HepG2 (cell line): ENCODE measurements at regions not wholly inside any gene's neighbourhood (a gene's known extent, or its start where the extent isn't known, plus 50 kb on each side); places are given as distances from the start of the nearest gene placed in this dataset.

Experiments
- ATAC-seq: fragments of 200-7000 bp; cut with Tn5 transposase; 3 replicates; pipeline ENCODE4 v1.9.1; 2020; ENCODE audit warnings: mild to moderate bottlenecking, moderate library complexity
- BruUV-seq: library from RNA; stranded (reverse); fragments of 400-500 nt; replicated peaks from 2 replicates; lab custom pipeline; 2021; lab: Mats Ljungman, UMichigan
- CTCF ChIA-PET: fragments of 300-600 bp; formaldehyde crosslinking; extraction: SDS; loops from one replicate; lab custom pipeline; 2021; ENCODE audit warnings: low total read pairs, inconsistent platforms, low intra/inter-chr PET ratio; lab: Yijun Ruan, JAX
- POLR2A ChIA-PET: fragments of 350-600 bp; sonication (Branson Sonifier 250); formaldehyde crosslinking; loops from one replicate; lab custom pipeline; 2020; ENCODE audit warnings: antibody characterized with exemption, inconsistent platforms; lab: Yijun Ruan, JAX
- DNase-seq: peaks from one replicate; pipeline ENCODE4 v3.0.0-alpha.2; 2015; ENCODE audit warnings: low spot score
- FAIRE-seq: peaks from 3 replicates; lab custom pipeline; 2011; peaks lifted over from hg19 to GRCh38; lab: Jason Lieb, UNC
- H2AFZ ChIP-seq: one replicate; pipeline ENCODE4 v1.6.1; 2011; ENCODE audit warnings: low read length, inconsistent platforms
- H3K27ac ChIP-seq: fragments of 300-600 bp; 3 replicates; pipeline ENCODE4 v1.8.0; 2011; ENCODE audit warnings: mixed run types, mild to moderate bottlenecking, mixed read lengths, low read length, inconsistent platforms; ENCODE audit not compliant: insufficient read depth; ENCODE audit errors: extremely low read length
- H3K27me3 ChIP-seq, 2 experiments: fragments of 200-600 bp in 1 of 2; 2 replicates in 1 of 2; 3 replicates in 1 of 2; pipeline versions ENCODE4 v1.6.0 to v1.8.0; 2011; ENCODE audit warnings: low read length in 2 of 2, mild to moderate bottlenecking in 2 of 2, moderate library complexity in 2 of 2, inconsistent platforms in 1 of 2; ENCODE audit not compliant: insufficient read depth in 2 of 2, control insufficient read depth in 1 of 2
- H3K36me3 ChIP-seq, 2 experiments: fragments of 200-600 bp in 1 of 2; replicated peaks in 1 of 2; 2 replicates in 1 of 2; 3 replicates in 1 of 2; pipeline versions ENCODE4 v1.5.1 to v1.8.0; 2011; ENCODE audit warnings: low read length in 2 of 2, inconsistent platforms in 1 of 2; ENCODE audit not compliant: insufficient read depth in 2 of 2, control insufficient read depth in 1 of 2
- H3K4me1 ChIP-seq: 2 replicates; pipeline ENCODE4 v1.5.1; 2012; ENCODE audit warnings: low read length, inconsistent platforms; ENCODE audit not compliant: insufficient read depth
- H3K4me2 ChIP-seq: 2 replicates; pipeline ENCODE4 v1.6.0; 2011; ENCODE audit warnings: low read depth, low read length, inconsistent platforms
- H3K4me3 ChIP-seq, 3 experiments: fragments of 200-600 bp in 1 of 3; sonication (generic), shearing (Covaris generic) in 1 of 3; replicated peaks in 1 of 3; 2 replicates each; pipeline ENCODE4 v1.5.1; 2011 to 2016; ENCODE audit warnings: low read length in 3 of 3, inconsistent platforms in 2 of 3, low read depth in 2 of 3, mild to moderate bottlenecking in 2 of 3, control low read depth in 1 of 3, mixed read lengths in 1 of 3; ENCODE audit not compliant: insufficient read depth in 1 of 3
- H3K79me2 ChIP-seq: one replicate; pipeline ENCODE4 v1.6.1; 2011; ENCODE audit warnings: low read length, inconsistent platforms; ENCODE audit not compliant: insufficient read depth
- H3K9ac ChIP-seq: 2 replicates; pipeline ENCODE4 v1.6.0; 2011; ENCODE audit warnings: mild to moderate bottlenecking, low read depth, low read length, inconsistent platforms; ENCODE audit not compliant: insufficient read depth
- H3K9me3 ChIP-seq: 2 replicates; pipeline ENCODE4 v1.5.1; 2012; ENCODE audit warnings: mild to moderate bottlenecking, low read length
- H4K20me1 ChIP-seq: 2 replicates; pipeline ENCODE4 v1.6.0; 2011; ENCODE audit warnings: inconsistent platforms, mild to moderate bottlenecking, low read length, moderate library complexity; ENCODE audit not compliant: insufficient read depth
- HMGA1 ChIP-seq: sonication (generic); formaldehyde crosslinking; conservative IDR thresholded peaks from 2 replicates; pipeline ENCODE4 v1.4.0; 2020; ENCODE audit warnings: missing genetic modification reagents
- RELA ChIP-seq: sonication (generic); formaldehyde crosslinking; IDR thresholded peaks from 2 replicates; pipeline ENCODE4 v1.4.0; 2020; ENCODE audit warnings: missing genetic modification reagents
- RXRB ChIP-seq: IDR thresholded peaks from 2 replicates; pipeline ENCODE4 v1.6.1; 2016; ENCODE audit warnings: borderline replicate concordance, missing genetic modification reagents, missing compliant biosample characterization
- SETDB1 ChIP-seq: sonication (generic); formaldehyde crosslinking; IDR thresholded peaks from 2 replicates; pipeline ENCODE4 v1.5.1; 2020; ENCODE audit warnings: missing genetic modification reagents, mild to moderate bottlenecking, borderline replicate concordance
- YEATS2 ChIP-seq: sonication (generic); formaldehyde crosslinking; IDR thresholded peaks from 2 replicates; pipeline ENCODE4 v1.4.0; 2020; ENCODE audit warnings: missing genetic modification reagents, borderline replicate concordance
- ZBTB37 ChIP-seq: sonication (generic); formaldehyde crosslinking; IDR thresholded peaks from 2 replicates; pipeline ENCODE4 v1.4.0; 2020; ENCODE audit warnings: mild to moderate bottlenecking, missing genetic modification reagents
- ZNF205 ChIP-seq: IDR thresholded peaks from 2 replicates; pipeline ENCODE4 v1.6.1; 2018; ENCODE audit warnings: missing biosample characterization, missing genetic modification reagents
- ZNF232 ChIP-seq: sonication (generic); formaldehyde crosslinking; IDR thresholded peaks from 2 replicates; pipeline ENCODE4 v1.4.0; 2020; ENCODE audit warnings: missing genetic modification reagents, borderline replicate concordance
- ZNF234 ChIP-seq: sonication (generic); formaldehyde crosslinking; conservative IDR thresholded peaks from 2 replicates; pipeline ENCODE4 v1.5.1; 2020; ENCODE audit warnings: mild to moderate bottlenecking, missing genetic modification reagents
- ZNF33A ChIP-seq: sonication (generic); formaldehyde crosslinking; IDR thresholded peaks from 2 replicates; pipeline ENCODE4 v1.5.1; 2020; ENCODE audit warnings: missing genetic modification reagents, mild to moderate bottlenecking, moderate library complexity, borderline replicate concordance
- ZSCAN25 ChIP-seq: sonication (generic); formaldehyde crosslinking; IDR thresholded peaks from 2 replicates; pipeline ENCODE4 v1.8.0; 2022; ENCODE audit warnings: mild to moderate bottlenecking, missing genetic modification reagents
- WGBS: methylation state at CpG from one replicate; pipeline ENCODE4 v1.1.6; 2017; ENCODE audit warnings: low lambda C conversion rate; 5-methylcytosine and 5-hydroxymethylcytosine counted together
- in situ Hi-C: cut with HindIII; loops from 2 replicates; pipeline ENCODE4 v1.10.0; 2017; ENCODE audit warnings: low pct_unique_long_range_greater_than_20kb; ENCODE audit not compliant: extremely low pct_ligation_motif_present
- intact Hi-C: fragments of 100-400 bp; cut with micrococcal nuclease; formaldehyde crosslinking; loops from one replicate; pipeline ENCODE4 v1.10.0; 2022; ENCODE audit not compliant: unreplicated experiment
- TF ChIP-seq, protein P1 (sequence below): sonication (generic); formaldehyde crosslinking; IDR thresholded peaks from 2 replicates; pipeline ENCODE4 v1.5.1; 2020; ENCODE audit warnings: mild to moderate bottlenecking, moderate library complexity, missing genetic modification reagents
- TF ChIP-seq, protein P2 (sequence below): sonication (generic); formaldehyde crosslinking; IDR thresholded peaks from 2 replicates; pipeline ENCODE4 v1.4.0; 2020; ENCODE audit warnings: missing genetic modification reagents, borderline replicate concordance
- TF ChIP-seq, protein P3 (sequence below): sonication (generic); formaldehyde crosslinking; IDR thresholded peaks from 2 replicates; pipeline ENCODE4 v1.4.0; 2020; ENCODE audit warnings: missing genetic modification reagents, low read depth, mild to moderate bottlenecking, borderline replicate concordance

DNA sequence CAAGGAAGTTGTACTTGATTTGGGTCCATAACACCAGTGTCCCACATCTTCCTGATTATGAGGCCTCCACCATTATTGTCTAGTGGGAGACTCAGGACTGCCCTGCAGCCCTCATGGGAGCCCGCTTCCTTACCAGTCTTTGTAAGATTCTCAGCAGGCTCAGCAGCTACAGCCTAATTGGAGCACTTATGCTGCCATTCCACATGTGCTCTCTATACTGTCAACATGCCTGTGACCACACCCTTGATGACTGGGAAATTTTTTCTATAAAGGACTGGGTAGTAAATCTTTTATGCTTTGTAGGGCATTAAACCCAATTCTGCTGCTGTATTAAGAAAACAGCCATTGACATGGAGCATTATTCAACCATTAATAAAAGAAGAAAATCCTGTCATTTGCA is 145.5 kb upstream of the IGF1 start:
- Histone ChIP-seq H3K9ac (no peak overlapping the region), H2AFZ (no peak overlapping the region)
- CTCF ChIA-PET: no interaction called here

GRCh38 chr12:102622618-102623017 is 142.3 kb upstream of the IGF1 start:
- Histone ChIP-seq H3K4me2 (no peak overlapping the region), H3K9me3 (peaks cover 17% of the 10 kb centered on the region), H3K36me3 (no peaks in the 10 kb centered on the region), H3K4me3 (no peak overlapping the region), H3K27ac (no peak overlapping the region), H3K79me2 (no peaks in the 10 kb centered on the region), H3K4me1 (no peaks in the 10 kb centered on the region), H4K20me1 (no peaks in the 10 kb centered on the region), H3K9ac (no peak overlapping the region), H2AFZ (no peak overlapping the region), H3K27me3 (no peaks in the 10 kb centered on the region)
- intact Hi-C loops (no loop called here), in situ Hi-C loops (no loop called here)
- ChIA-PET POLR2A (no interaction called here), CTCF (no interaction called here)
- 64% methylated on average over 2 of the region's 2 CpGs for WGBS
- BruUV-seq: no TSS peak
- DNase-seq (no peak), ATAC-seq (no peak), FAIRE-seq (no peak)
- TF ChIP-seq RXRB (CRISPR knock-in tag) (no peak), ZNF33A (CRISPR knock-in tag) (no peak), ZSCAN25 (CRISPR knock-in tag) (no peak), HMGA1 (CRISPR knock-in tag) (no peak), YEATS2 (CRISPR knock-in tag) (no peak)
- TF ChIP-seq, protein P1, sequence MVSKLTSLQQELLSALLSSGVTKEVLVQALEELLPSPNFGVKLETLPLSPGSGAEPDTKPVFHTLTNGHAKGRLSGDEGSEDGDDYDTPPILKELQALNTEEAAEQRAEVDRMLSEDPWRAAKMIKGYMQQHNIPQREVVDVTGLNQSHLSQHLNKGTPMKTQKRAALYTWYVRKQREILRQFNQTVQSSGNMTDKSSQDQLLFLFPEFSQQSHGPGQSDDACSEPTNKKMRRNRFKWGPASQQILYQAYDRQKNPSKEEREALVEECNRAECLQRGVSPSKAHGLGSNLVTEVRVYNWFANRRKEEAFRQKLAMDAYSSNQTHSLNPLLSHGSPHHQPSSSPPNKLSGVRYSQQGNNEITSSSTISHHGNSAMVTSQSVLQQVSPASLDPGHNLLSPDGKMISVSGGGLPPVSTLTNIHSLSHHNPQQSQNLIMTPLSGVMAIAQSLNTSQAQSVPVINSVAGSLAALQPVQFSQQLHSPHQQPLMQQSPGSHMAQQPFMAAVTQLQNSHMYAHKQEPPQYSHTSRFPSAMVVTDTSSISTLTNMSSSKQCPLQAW (CRISPR knock-in tag): no peak
- TF ChIP-seq, protein P2, sequence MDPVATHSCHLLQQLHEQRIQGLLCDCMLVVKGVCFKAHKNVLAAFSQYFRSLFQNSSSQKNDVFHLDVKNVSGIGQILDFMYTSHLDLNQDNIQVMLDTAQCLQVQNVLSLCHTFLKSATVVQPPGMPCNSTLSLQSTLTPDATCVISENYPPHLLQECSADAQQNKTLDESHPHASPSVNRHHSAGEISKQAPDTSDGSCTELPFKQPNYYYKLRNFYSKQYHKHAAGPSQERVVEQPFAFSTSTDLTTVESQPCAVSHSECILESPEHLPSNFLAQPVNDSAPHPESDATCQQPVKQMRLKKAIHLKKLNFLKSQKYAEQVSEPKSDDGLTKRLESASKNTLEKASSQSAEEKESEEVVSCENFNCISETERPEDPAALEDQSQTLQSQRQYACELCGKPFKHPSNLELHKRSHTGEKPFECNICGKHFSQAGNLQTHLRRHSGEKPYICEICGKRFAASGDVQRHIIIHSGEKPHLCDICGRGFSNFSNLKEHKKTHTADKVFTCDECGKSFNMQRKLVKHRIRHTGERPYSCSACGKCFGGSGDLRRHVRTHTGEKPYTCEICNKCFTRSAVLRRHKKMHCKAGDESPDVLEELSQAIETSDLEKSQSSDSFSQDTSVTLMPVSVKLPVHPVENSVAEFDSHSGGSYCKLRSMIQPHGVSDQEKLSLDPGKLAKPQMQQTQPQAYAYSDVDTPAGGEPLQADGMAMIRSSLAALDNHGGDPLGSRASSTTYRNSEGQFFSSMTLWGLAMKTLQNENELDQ (CRISPR knock-in tag): no peak

More for the DNA sequence above, 145.5 kb upstream of the IGF1 start:
- no peaks in the 10 kb centered on the region for H3K27me3 ChIP-seq
- no peak overlapping the region for H3K4me3 ChIP-seq
- no peaks in the 10 kb centered on the region for H4K20me1 ChIP-seq
- TF ChIP-seq ZBTB37 (CRISPR knock-in tag) (no peak), SETDB1 (CRISPR knock-in tag) (no peak), ZNF234 (CRISPR knock-in tag) (no peak), ZNF205 (CRISPR knock-in tag) (no peak), RELA (CRISPR knock-in tag) (no peak), ZNF232 (CRISPR knock-in tag) (no peak)
- TF ChIP-seq, protein P3, sequence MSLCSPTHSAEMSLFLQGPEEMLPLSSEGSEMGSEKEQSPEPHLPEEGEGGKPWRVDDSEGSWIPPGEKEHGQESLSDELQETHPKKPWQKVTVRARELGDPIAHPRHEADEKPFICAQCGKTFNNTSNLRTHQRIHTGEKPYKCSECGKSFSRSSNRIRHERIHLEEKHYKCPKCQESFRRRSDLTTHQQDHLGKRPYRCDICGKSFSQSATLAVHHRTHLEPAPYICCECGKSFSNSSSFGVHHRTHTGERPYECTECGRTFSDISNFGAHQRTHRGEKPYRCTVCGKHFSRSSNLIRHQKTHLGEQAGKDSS: no peak
- DNase-seq (no peak), FAIRE-seq (no peak), ATAC-seq (no peak)
- peaks cover 28% of the 10 kb centered on the region for H3K9me3 ChIP-seq
- H3K27ac ChIP-seq: no peak overlapping the region
- BruUV-seq: no TSS peak
- H3K36me3 ChIP-seq: no peaks in the 10 kb centered on the region
- POLR2A ChIA-PET: no interaction called here
- in situ Hi-C loops: no loop called here
- H3K4me1 ChIP-seq: no peaks in the 10 kb centered on the region
- intact Hi-C loops: no loop called here
- 18% methylated on average over 1 of the region's 1 CpG for whole genome bisulfite sequencing
- no peak overlapping the region for H3K4me2 ChIP-seq
- H3K79me2 ChIP-seq: no peaks in the 10 kb centered on the region
